ENCODE measurements at regions not wholly inside any gene's neighbourhood (a gene's known extent, or its start where the extent isn't known, plus 50 kb on each side); places are given as distances from the start of the nearest gene placed in this dataset.

DNA sequence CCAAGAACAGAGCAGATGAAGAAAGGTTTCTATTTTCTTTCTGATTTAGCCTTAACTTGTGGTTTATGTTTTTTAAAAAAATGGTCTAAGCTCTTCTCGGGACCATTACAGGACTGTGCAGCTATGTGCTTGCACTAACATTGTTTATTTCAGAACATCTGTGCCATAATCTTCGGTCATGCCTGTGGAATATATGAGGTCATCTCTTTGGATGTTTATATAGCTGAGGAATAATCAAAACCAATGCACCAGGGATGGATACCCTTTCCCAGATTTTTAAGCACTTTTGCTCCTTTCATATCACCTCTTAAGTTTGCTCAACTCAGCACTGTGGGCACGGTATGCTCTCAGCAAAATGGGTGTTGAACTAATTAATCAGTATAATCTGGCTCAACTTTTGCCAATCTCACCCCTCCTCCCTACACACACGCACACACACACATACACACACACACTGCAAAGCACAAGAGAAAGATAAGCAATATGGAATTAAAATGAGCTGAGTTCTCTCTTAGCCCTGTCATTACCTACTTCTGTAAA is 268.5 kb upstream of the TMC3 start:
- TF ChIP-seq CTCF (IDR thresholded peaks at IDR 0.05) (no peak), ZFX (IDR thresholded peaks at IDR 0.05; ENCODE audit: borderline replicate concordance) (no peak)
